Fibroblast of lung (primary cell): ENCODE measurements at regions not wholly inside any gene's neighbourhood (a gene's known extent, or its start where the extent isn't known, plus 50 kb on each side); places are given as distances from the start of the nearest gene placed in this dataset.

Source experiments
- DNase-seq, 2 donors: peaks; one replicate each; pipeline versions ENCODE4 v3.0.0 to v3.0.0-alpha.2; 2010; ENCODE audit warnings: low read depth in 2 of 2
- H2AFZ ChIP-seq: 2 replicates; pipeline ENCODE4 v1.5.1; 2012; ENCODE audit warnings: low read length, control low read depth, inconsistent platforms
- H3K27ac ChIP-seq: 2 replicates; pipeline ENCODE4 v1.5.1; 2011; ENCODE audit warnings: low read length, control low read depth; ENCODE audit not compliant: insufficient read depth
- H3K27me3 ChIP-seq: 2 replicates; pipeline ENCODE4 v1.5.1; 2011; ENCODE audit warnings: mild to moderate bottlenecking, low read length; ENCODE audit not compliant: control insufficient read depth, insufficient read depth
- H3K36me3 ChIP-seq: 2 replicates; pipeline ENCODE4 v1.5.1; 2011; ENCODE audit warnings: low read length; ENCODE audit not compliant: control insufficient read depth, insufficient read depth
- H3K4me1 ChIP-seq: 2 replicates; pipeline ENCODE4 v1.5.1; 2011; ENCODE audit warnings: low read length; ENCODE audit not compliant: control insufficient read depth, insufficient read depth; ENCODE audit errors: extremely low read depth
- H3K4me2 ChIP-seq: 2 replicates; pipeline ENCODE4 v1.5.1; 2011; ENCODE audit warnings: low read length, control low read depth; ENCODE audit not compliant: insufficient read depth; ENCODE audit errors: extremely low read depth
- H3K4me3 ChIP-seq, 4 experiments: fragments of 200-600 bp in 1 of 4; sonication (generic) in 1 of 4; replicated peaks in 1 of 4; 2 replicates each; pipeline ENCODE4 v1.5.1; 2011 to 2016; ENCODE audit warnings: low read length in 4 of 4, low read depth in 3 of 4, mild to moderate bottlenecking in 3 of 4, control low read depth in 2 of 4, inconsistent platforms in 1 of 4, mixed read lengths in 1 of 4; ENCODE audit not compliant: insufficient read depth in 1 of 4; ENCODE audit errors: control extremely low read depth in 1 of 4
- H3K79me2 ChIP-seq: 2 replicates; pipeline ENCODE4 v1.5.1; 2012; ENCODE audit warnings: mild to moderate bottlenecking, low read length, inconsistent platforms; ENCODE audit not compliant: control insufficient read depth, insufficient read depth
- H3K9ac ChIP-seq: 2 replicates; pipeline ENCODE4 v1.5.1; 2011; ENCODE audit warnings: mild to moderate bottlenecking, low read length, control low read depth; ENCODE audit not compliant: insufficient read depth
- H3K9me3 ChIP-seq: 2 replicates; pipeline ENCODE4 v1.5.1; 2012; ENCODE audit warnings: low read depth, low read length; ENCODE audit not compliant: control insufficient read depth, insufficient read depth
- H4K20me1 ChIP-seq: 2 replicates; pipeline ENCODE4 v1.5.1; 2011; ENCODE audit warnings: low read length; ENCODE audit not compliant: control insufficient read depth, insufficient read depth; ENCODE audit errors: extremely low read depth
- EZH2 ChIP-seq: IDR thresholded peaks from 2 replicates; pipeline ENCODE4 v1.5.1; 2012; ENCODE audit warnings: low read length, control low read depth, mild to moderate bottlenecking; ENCODE audit errors: missing control alignments
- TF ChIP-seq, protein P1 (sequence below), 2 donors: IDR thresholded peaks in 1 of 2; conservative IDR thresholded peaks in 1 of 2; 1 replicate in 1 of 2; 2 replicates in 1 of 2; pipeline ENCODE4 v1.5.1; 2011 to 2012; ENCODE audit warnings: low read length in 2 of 2, control low read depth in 1 of 2, inconsistent platforms in 1 of 2, low read depth in 1 of 2, mild to moderate bottlenecking in 1 of 2

DNA sequence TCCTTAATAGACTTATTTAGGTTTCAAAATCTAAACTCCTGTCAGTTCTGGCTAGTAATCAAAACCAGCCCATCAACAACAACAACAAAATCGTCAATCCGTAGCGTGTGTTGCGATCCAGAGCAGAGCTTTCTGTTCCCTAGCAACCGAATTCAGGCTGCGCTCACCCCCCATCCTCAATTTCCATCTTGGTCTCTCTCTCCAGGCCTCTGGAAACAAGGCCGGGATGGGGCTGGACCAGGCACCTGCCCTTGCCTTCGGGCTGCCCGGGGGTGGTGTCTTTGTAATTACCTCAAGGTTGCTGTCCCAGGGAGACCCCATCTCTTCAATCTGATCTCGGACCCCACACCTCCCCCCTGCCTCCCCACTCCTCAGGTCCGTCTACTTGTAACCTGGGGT lies 1341.5 kb downstream of the BRD1 start:
- Histone ChIP-seq H3K4me2 (no peak overlapping the region), H3K36me3 (no peaks in the 10 kb centered on the region), H3K9me3 (no peaks in the 10 kb centered on the region), H3K79me2 (no peaks in the 10 kb centered on the region), H3K4me3 (no peak overlapping the region), H2AFZ (no peak overlapping the region), H3K27me3 (peaks cover 4% of the 10 kb centered on the region), H3K27ac (no peak overlapping the region), H3K9ac (no peak overlapping the region), H3K4me1 (no peaks in the 10 kb centered on the region), H4K20me1 (no peaks in the 10 kb centered on the region)
- TF ChIP-seq EZH2, result no peak
- TF ChIP-seq, protein P1, sequence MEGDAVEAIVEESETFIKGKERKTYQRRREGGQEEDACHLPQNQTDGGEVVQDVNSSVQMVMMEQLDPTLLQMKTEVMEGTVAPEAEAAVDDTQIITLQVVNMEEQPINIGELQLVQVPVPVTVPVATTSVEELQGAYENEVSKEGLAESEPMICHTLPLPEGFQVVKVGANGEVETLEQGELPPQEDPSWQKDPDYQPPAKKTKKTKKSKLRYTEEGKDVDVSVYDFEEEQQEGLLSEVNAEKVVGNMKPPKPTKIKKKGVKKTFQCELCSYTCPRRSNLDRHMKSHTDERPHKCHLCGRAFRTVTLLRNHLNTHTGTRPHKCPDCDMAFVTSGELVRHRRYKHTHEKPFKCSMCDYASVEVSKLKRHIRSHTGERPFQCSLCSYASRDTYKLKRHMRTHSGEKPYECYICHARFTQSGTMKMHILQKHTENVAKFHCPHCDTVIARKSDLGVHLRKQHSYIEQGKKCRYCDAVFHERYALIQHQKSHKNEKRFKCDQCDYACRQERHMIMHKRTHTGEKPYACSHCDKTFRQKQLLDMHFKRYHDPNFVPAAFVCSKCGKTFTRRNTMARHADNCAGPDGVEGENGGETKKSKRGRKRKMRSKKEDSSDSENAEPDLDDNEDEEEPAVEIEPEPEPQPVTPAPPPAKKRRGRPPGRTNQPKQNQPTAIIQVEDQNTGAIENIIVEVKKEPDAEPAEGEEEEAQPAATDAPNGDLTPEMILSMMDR (conservative IDR thresholded peaks at IDR 0.05 in 1 of 2, IDR thresholded peaks at IDR 0.05 in 1 of 2; ENCODE audit: low read depth in 1 of 2, low read length in 2 of 2), result no peak
- DNase-seq, result no peak

DNA sequence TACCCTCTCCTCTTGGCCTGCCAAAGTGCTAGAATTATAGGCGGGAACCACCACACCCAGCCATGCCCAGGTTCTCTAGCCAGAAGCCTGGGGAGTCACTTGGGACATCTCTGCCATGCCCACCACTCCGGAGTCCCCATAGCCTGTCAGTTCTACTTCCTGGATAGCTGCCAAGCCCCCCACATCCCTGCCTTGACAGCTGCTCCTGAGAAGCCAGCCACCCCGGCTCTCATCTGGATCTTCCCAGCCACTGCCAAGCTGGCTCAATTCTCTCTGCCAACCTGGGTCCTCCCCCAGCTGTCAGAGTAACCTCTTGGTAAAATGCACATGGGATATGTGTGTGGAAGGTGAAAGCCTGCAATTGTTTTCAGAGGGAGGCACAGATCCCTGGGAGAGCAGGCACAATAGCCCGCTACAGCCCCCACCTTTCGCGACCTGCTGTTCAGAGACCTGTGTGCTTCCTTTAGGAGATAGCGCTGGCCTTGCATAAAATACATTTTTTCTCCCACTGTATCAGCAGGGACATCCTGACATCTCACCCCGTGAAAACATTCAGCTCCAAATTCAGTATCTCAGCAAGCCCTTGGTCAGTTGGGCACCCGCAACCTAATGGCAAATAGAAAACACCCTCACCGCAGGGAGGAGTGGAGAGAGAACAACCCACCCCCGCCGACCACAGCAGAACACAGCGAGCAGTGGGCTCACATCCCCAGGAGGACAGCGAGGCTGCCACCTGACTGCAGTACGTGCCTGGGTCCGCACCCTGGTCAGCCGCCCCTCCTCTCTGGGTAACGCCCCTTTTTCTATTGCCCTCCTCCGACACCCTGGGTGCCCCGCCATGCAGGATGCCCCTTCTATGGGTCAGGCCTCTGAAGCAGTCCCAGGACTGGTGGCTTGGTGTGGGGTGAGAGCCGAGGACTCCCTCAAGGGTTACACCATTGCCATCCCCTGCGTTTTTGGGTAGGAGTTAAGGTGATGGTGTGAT lies 1342.2 kb downstream of the BRD1 start:
- DNase-seq, result no peak
- H3K4me3 ChIP-seq, result no peak overlapping the region
- no peak overlapping the region for H3K4me2 ChIP-seq
- no peaks in the 10 kb centered on the region for H3K36me3 ChIP-seq
- no peak overlapping the region for H3K9ac ChIP-seq
- H3K9me3 ChIP-seq, result no peaks in the 10 kb centered on the region
- no peak overlapping the region for H2AFZ ChIP-seq
- peaks cover 2% of the 10 kb centered on the region for H3K27me3 ChIP-seq
- H3K27ac ChIP-seq, result no peak overlapping the region
- no peaks in the 10 kb centered on the region for H3K79me2 ChIP-seq
- H3K4me1 ChIP-seq, result no peaks in the 10 kb centered on the region
- H4K20me1 ChIP-seq, result no peaks in the 10 kb centered on the region
- no peak for TF ChIP-seq EZH2
- TF ChIP-seq, protein P1 (conservative IDR thresholded peaks at IDR 0.05 in 1 of 2, IDR thresholded peaks at IDR 0.05 in 1 of 2; ENCODE audit: low read depth in 1 of 2, low read length in 2 of 2), result no peak

DNA sequence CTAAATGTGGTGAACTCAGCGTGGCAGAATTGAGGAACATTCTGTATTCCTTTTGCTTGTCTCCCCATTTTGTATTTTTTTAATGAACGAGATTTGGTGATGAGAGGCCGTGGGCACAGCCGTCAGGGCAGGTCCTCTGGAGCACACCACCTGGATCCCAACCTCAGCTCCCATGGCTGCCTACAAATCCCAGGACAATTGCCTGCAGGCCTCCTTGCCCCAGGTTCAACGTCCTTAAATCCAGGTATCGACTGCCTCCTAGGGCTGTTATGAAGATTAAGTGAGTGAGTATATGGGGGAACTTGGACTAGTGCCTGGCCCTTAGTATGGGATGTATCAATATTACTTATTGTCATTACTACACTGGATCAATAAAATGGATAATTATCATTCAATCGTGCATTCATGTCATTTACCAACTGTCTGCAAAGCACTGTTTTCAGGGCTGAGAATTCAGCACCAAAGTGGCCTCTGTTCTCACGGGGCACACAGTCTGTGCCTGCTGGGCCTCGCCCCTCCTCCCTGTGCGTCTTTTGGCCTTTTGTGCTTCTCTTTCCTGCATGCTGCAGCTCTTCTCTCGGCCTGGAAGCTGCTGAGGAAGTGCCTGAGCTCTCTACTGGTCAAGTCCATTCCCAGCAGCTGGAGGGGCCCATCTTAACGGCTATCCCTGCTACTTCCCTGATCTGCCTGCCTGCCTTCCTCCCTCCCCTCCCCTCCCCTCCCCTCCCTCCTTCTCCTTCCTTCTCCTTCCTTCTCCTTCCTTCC lies 1343.7 kb downstream of the BRD1 start:
- H2AFZ ChIP-seq, result no peak overlapping the region
- H3K36me3 ChIP-seq, result no peaks in the 10 kb centered on the region
- no peaks in the 10 kb centered on the region for H3K27me3 ChIP-seq
- H3K79me2 ChIP-seq, result no peaks in the 10 kb centered on the region
- no peaks in the 10 kb centered on the region for H3K4me1 ChIP-seq
- H3K9me3 ChIP-seq, result no peaks in the 10 kb centered on the region
- no peak for TF ChIP-seq EZH2
- TF ChIP-seq, protein P1 (conservative IDR thresholded peaks at IDR 0.05 in 1 of 2, IDR thresholded peaks at IDR 0.05 in 1 of 2; ENCODE audit: low read depth in 1 of 2, low read length in 2 of 2), result no peak
- DNase-seq, result no peak
- no peak overlapping the region for H3K4me2 ChIP-seq
- H3K4me3 ChIP-seq, result no peak overlapping the region
- H3K9ac ChIP-seq, result no peak overlapping the region
- H4K20me1 ChIP-seq, result no peaks in the 10 kb centered on the region
- no peak overlapping the region for H3K27ac ChIP-seq
